Heart right ventricle (tissue), 16 donors: ENCODE measurements at regions not wholly inside any gene's neighbourhood (a gene's known extent, or its start where the extent isn't known, plus 50 kb on each side); places are given as distances from the start of the nearest gene placed in this dataset.

Experiments used
- ATAC-seq, 8 donors: fragments of 200-7000 bp; cut with Tn5 transposase; one replicate each; pipeline ENCODE4 v1.9.1; 2020; ENCODE audit warnings: mild to moderate bottlenecking in 8 of 8, moderate library complexity in 8 of 8, moderate number of reproducible peaks in 1 of 8
- DNase-seq, 2 donors: peaks; one replicate each; pipeline ENCODE4 v3.0.0-alpha.2; 2020
- H3K27ac ChIP-seq, 10 donors: fragments of 200-600 bp; sonication (generic) in 2 of 10; one replicate each; pipeline versions ENCODE4 v1.5.0 to v1.8.0; 2020 to 2022; ENCODE audit warnings: mild to moderate bottlenecking in 3 of 10
- H3K27me3 ChIP-seq, 7 donors: fragments of 200-600 bp; one replicate each; pipeline ENCODE4 v1.8.0; 2021 to 2022; ENCODE audit warnings: mild to moderate bottlenecking in 2 of 7
- H3K36me3 ChIP-seq, 9 donors: fragments of 200-600 bp; sonication (generic) in 1 of 9; one replicate each; pipeline versions ENCODE4 v1.5.0 to v1.8.0; 2020 to 2022; ENCODE audit warnings: mild to moderate bottlenecking in 2 of 9
- H3K4me1 ChIP-seq, 9 donors: fragments of 200-600 bp; sonication (generic) in 1 of 9; one replicate each; pipeline versions ENCODE4 v1.5.0 to v1.8.0; 2020 to 2022; ENCODE audit warnings: mild to moderate bottlenecking in 4 of 9
- H3K4me3 ChIP-seq, 10 donors: fragments of 200-600 bp; sonication (generic) in 2 of 10; one replicate each; pipeline versions ENCODE4 v1.5.0 to v1.8.0; 2020 to 2022; ENCODE audit warnings: mild to moderate bottlenecking in 7 of 10, moderate library complexity in 2 of 10
- H3K9me3 ChIP-seq, 11 donors: fragments of 200-600 bp in 10 of 11; sonication (generic) in 2 of 11; one replicate each; pipeline versions ENCODE4 v1.5.0 to v1.8.0; 2013 to 2022; ENCODE audit warnings: mild to moderate bottlenecking in 2 of 11, control low read depth in 1 of 11, moderate library complexity in 1 of 11
- WGBS, 2 donors: extraction: QIAGEN DNeasy Blood & Tissue Kit; methylation state at CpG; one replicate each; pipeline ENCODE4 v1.1.7; 2013; ENCODE audit warnings: inconsistent platforms in 1 of 2; 5-methylcytosine and 5-hydroxymethylcytosine counted together
- intact Hi-C, 10 donors: fragments of 100-400 bp; cut with DNase I; formaldehyde crosslinking; loops; one replicate each; pipeline versions ENCODE4 v1.11.1 to v1.14.2; 2022
- TF ChIP-seq, protein P1 (sequence below), 9 donors: fragments of 200-600 bp; sonication (generic) in 2 of 9; IDR thresholded peaks; one replicate each; pipeline versions ENCODE4 v1.5.0 to v1.8.0; 2021 to 2022; ENCODE audit warnings: antibody characterized with exemption in 9 of 9, mild to moderate bottlenecking in 5 of 9, moderate library complexity in 1 of 9
- donor health status: Arrhythmogenic right ventricular cardiomyopathy.
- donor health status: ischemic (EF 13 %, LVEDD 7.1; RV severe dilation, severe dysfunction).
- donor health status: healthy with polysubstance abuse.
- donor health status: DM: no; HTN: yes; CAD: no.
- donor health status: DM: no; HTN: no; CAD: no.
- donor health status: ischemic (EF 25% LVEDD 6.9; RV normal size, moderate dysfunction).
- donor health status: ischemic (EF 25% LVEDD 5.7; RV mildly dilated, moderate dysfunction).
- donor health status: healthy.
- donor health status: DM: yes; HTN: yes; CAD: no.
- donor health status: Ischemic cardiomyopathy.
- donor health status: ischemic (EF 35%, LVEDD 5.7; RV mildly dilated, moderate dysfunction).
- donor health status: nonischemic (EF 11% LVEDD 7.7; RV severe dilation, severe dysfunction).
- donor health status: DM: yes; HTN: yes; CAD: no.
- donor health status: PGD.
- donor health status: ischemic (EF 29% LVEDD 5.4; RV normal size, mild dysfunction).
- donor health status: nonischemic (EF 23%, LVEDD 6.1; RV moderate dilation, normal function).

DNA sequence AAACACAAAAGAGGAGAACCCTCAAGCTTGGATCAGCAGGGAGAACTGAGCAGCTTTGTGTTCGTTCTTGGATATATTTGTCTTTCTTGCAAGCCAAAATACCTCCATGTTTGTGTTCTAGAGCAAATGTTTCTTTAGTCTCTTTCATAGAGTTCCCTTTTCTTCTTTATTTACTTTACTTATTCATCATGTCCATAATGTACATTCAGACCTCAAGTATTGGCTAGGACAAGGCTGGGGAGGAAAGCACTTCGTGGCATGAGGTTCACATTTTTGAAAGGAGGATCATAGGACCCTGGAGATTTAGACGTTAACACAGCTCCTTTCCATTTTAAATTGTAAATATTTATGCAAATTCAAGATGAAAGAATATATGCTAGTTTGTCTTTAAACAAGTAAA, 590.2 kb upstream of the MEF2C start:
- intact Hi-C loops, result no loop called here
- no peak for ATAC-seq
- H3K36me3 ChIP-seq, result no peaks in the 10 kb centered on the region

DNA sequence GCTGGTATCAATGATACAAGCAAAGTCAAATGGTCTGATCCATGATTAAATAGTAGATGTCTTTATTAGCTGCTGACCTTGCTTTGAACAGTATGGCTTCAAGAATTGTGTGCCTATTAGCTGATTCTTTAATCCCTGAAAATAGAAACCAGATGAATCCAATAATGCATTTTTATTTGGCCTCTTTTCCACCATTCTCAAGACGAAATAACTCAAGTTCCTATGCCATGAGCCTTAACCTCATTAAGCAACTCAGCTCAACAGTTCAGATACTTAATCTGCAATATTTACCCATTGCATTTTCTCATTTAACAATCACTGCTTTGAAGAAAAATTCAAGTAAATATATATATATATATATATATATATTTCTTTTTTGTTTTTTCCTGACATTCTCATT, 588.6 kb upstream of the MEF2C start:
- TF ChIP-seq, protein P1, sequence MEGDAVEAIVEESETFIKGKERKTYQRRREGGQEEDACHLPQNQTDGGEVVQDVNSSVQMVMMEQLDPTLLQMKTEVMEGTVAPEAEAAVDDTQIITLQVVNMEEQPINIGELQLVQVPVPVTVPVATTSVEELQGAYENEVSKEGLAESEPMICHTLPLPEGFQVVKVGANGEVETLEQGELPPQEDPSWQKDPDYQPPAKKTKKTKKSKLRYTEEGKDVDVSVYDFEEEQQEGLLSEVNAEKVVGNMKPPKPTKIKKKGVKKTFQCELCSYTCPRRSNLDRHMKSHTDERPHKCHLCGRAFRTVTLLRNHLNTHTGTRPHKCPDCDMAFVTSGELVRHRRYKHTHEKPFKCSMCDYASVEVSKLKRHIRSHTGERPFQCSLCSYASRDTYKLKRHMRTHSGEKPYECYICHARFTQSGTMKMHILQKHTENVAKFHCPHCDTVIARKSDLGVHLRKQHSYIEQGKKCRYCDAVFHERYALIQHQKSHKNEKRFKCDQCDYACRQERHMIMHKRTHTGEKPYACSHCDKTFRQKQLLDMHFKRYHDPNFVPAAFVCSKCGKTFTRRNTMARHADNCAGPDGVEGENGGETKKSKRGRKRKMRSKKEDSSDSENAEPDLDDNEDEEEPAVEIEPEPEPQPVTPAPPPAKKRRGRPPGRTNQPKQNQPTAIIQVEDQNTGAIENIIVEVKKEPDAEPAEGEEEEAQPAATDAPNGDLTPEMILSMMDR (IDR thresholded peaks at IDR 0.05), result no peak
- no peak for DNase-seq
- Histone ChIP-seq H3K36me3 (no peaks in the 10 kb centered on the region), H3K27ac (no peak overlapping the region), H3K27me3 (no peaks in the 10 kb centered on the region), H3K9me3 (no peaks in the 10 kb centered on the region), H3K4me1 (no peaks in the 10 kb centered on the region), H3K4me3 (no peak overlapping the region)
- intact Hi-C loops, result no loop called here
- 79 to 80% methylated on average over 1 of the region's 1 CpG for WGBS, 2 donors
- no peak for ATAC-seq

More for the DNA sequence above, 590.2 kb upstream of the MEF2C start:
- no peak for DNase-seq
- 77 to 83% methylated on average over 3 of the region's 3 CpGs for WGBS, 2 donors
- no peaks in the 10 kb centered on the region for H3K9me3 ChIP-seq
- H3K4me1 ChIP-seq, result no peaks in the 10 kb centered on the region
- H3K27me3 ChIP-seq, result no peaks in the 10 kb centered on the region
- TF ChIP-seq, protein P1 (IDR thresholded peaks at IDR 0.05), result no peak
- H3K27ac ChIP-seq, result no peak overlapping the region
- no peak overlapping the region for H3K4me3 ChIP-seq

DNA sequence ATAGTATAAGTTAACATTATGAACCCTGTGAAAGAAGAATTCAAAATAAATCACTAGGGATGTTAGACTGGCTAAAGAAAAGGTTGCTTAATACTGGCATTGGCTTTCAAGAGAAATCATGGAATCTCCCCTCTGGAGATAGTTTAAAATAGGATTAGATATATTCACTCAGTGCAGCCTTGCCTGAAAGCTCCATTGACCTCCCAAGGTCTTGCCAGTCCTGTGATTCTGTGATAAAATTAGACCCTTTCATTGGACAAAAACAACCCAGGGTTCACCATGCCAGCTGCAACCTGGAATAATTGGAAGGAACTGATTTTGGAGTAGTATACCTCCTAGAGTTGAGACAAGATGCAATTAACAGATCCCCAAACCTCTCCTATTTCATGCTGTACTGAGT, 588.1 kb upstream of the MEF2C start:
- TF ChIP-seq, protein P1 (IDR thresholded peaks at IDR 0.05), result no peak
- intact Hi-C loops, result no loop called here
- H3K4me3 ChIP-seq, result no peak overlapping the region
- H3K9me3 ChIP-seq, result no peaks in the 10 kb centered on the region
- H3K4me1 ChIP-seq, result no peaks in the 10 kb centered on the region
- no peaks in the 10 kb centered on the region for H3K27me3 ChIP-seq
- ATAC-seq (no peak), DNase-seq (no peak)
- H3K36me3 ChIP-seq, result no peaks in the 10 kb centered on the region
- H3K27ac ChIP-seq, result no peak overlapping the region

DNA sequence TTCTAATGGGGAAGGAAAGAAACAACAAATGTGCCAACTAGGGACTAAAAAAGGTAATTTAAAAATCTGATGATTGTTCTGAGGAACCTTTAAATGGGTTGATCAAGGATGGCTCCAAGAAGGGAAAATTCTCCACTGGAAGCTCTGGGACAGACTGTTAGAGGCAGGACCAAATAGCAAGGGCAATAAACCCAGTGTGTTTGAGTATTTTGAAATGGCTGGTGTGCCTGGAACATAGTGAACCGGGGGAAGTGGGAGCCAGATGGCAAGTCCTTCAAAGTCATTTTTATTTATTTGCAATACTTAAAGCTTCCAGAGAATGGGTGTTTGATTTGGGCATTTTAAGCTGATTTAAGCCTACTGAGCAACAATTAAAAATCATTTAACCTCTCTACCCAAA, 587.7 kb upstream of the MEF2C start:
- intact Hi-C loops, result no loop called here
- no peak overlapping the region for H3K27ac ChIP-seq
- no peaks in the 10 kb centered on the region for H3K4me1 ChIP-seq
- H3K9me3 ChIP-seq, result no peaks in the 10 kb centered on the region
- WGBS, 2 donors, result 86 to 93% methylated on average over 1 of the region's 1 CpG
- no peaks in the 10 kb centered on the region for H3K36me3 ChIP-seq
- no peak for ATAC-seq
- no peaks in the 10 kb centered on the region for H3K27me3 ChIP-seq
- TF ChIP-seq, protein P1 (IDR thresholded peaks at IDR 0.05), result no peak
- no peak overlapping the region for H3K4me3 ChIP-seq
- DNase-seq, result no peak

DNA sequence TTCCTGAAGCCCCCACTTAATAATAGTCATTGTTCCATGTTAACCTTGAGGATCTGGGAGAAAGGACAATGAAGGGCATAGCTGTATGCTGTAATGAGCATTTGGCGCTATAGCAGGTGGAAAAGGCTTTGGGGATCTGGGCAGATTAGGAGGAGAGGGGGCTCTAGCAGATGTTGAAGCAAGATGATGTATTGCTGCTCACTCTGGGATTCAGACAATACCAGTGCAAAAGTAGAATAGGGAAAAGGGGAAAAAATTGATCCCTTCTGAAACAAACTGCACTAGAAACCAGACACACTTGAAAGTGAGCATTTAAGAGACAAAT, 575.3 kb upstream of the MEF2C start:
- no peak for ATAC-seq
- Histone ChIP-seq H3K4me3 (no peak overlapping the region), H3K36me3 (no peaks in the 10 kb centered on the region), H3K27ac (peak overlapping the region in 9 of 10 donors; percentile 5 to 76 (median 66)), H3K4me1 (peaks cover 0 to 22% (median 16%) of the 10 kb centered on the region in 9 donors), H3K9me3 (no peaks in the 10 kb centered on the region), H3K27me3 (no peaks in the 10 kb centered on the region)
- intact Hi-C loops, result no loop called here
- TF ChIP-seq, protein P1 (IDR thresholded peaks at IDR 0.05), result no peak
- WGBS, 2 donors, result 57 to 71% methylated on average over 1 of the region's 1 CpG
- DNase-seq, result no peak
